ENCODE measurements at regions not wholly inside any gene's neighbourhood (a gene's known extent, or its start where the extent isn't known, plus 50 kb on each side); places are given as distances from the start of the nearest gene placed in this dataset.

DNA sequence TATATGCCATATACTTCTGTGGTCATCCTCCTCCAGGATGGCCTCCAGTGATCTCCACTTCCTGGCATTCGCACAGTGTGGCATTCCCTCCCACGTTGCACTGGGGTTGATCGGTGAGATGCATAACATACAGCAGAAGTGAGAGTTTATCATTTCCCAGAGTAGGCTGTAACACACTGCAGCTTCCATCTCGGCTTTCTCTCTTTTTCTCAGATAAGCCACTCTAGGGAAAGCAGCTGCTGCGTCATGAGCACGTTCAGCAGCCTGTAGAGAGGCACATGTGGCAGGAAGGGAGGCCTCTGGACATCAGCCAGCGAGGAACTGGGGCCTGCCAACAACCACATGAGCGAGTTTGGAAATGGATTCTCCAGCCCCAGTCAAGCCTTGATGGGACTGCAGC is 807.1 kb downstream of the DIAPH3 start:
- TF ChIP-seq, protein P1, sequence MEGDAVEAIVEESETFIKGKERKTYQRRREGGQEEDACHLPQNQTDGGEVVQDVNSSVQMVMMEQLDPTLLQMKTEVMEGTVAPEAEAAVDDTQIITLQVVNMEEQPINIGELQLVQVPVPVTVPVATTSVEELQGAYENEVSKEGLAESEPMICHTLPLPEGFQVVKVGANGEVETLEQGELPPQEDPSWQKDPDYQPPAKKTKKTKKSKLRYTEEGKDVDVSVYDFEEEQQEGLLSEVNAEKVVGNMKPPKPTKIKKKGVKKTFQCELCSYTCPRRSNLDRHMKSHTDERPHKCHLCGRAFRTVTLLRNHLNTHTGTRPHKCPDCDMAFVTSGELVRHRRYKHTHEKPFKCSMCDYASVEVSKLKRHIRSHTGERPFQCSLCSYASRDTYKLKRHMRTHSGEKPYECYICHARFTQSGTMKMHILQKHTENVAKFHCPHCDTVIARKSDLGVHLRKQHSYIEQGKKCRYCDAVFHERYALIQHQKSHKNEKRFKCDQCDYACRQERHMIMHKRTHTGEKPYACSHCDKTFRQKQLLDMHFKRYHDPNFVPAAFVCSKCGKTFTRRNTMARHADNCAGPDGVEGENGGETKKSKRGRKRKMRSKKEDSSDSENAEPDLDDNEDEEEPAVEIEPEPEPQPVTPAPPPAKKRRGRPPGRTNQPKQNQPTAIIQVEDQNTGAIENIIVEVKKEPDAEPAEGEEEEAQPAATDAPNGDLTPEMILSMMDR (IDR thresholded peaks at IDR 0.05) = no peak
- no peak overlapping the region for H3K4me3 ChIP-seq
- peaks cover 9% of the 10 kb centered on the region for H3K4me1 ChIP-seq
- H3K27me3 ChIP-seq = no peaks in the 10 kb centered on the region
- H3K36me3 ChIP-seq = no peaks in the 10 kb centered on the region
- ATAC-seq (peak; percentile 58), DNase-seq (peak; percentile 64)
- H3K27ac ChIP-seq = peak overlapping the region; percentile 32
- no peaks in the 10 kb centered on the region for H3K9me3 ChIP-seq
- intact Hi-C loops (cut with DNase I) = no loop called here

DNA sequence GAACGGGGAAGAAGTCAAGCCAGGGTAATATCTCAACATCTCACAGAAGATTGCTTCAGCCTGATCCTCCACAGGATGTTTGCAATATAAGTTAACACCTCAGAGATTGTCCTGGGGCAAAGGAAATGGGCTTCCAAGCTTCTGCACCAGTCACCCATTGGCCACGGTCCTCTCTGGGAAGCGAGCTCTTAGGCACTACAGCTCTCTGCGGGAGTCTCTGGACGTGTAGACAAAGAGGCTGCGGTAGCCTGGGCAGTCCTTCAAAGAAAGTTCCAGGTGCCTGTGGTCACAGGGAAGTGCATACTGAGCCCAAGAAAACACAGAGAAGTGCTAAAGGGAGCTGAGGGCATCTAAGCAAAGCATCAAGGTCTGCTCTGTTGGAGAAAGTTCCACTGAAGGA is 805.7 kb downstream of the DIAPH3 start:
- DNase-seq (no peak), ATAC-seq (peak; percentile 28)
- H3K4me1 ChIP-seq = peaks cover 9% of the 10 kb centered on the region
- no peaks in the 10 kb centered on the region for H3K9me3 ChIP-seq
- no peaks in the 10 kb centered on the region for H3K36me3 ChIP-seq
- H3K27ac ChIP-seq = no peak overlapping the region
- H3K27me3 ChIP-seq = no peaks in the 10 kb centered on the region
- TF ChIP-seq, protein P1 (IDR thresholded peaks at IDR 0.05) = no peak
- intact Hi-C loops (cut with DNase I) = no loop called here
- no peak overlapping the region for H3K4me3 ChIP-seq

DNA sequence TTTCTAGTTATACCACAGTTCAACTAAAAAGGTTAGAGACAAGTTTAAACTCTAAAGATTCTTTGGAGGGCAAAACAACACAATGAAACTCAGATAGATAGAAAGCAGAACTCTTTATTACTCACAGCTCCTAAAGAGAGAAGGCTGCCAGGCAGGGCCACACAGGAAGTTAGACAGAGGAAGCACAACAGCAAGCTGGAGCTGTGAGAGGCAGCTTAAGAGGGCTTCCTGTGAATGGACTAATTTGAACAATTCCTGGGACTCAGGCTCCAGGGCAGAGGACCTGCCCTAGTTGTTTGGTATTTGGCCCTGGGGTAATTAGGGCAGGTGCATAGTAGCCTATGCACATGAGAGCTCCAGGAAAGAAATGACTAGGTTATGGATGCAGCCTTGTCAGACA is 803.6 kb downstream of the DIAPH3 start:
- TF ChIP-seq, protein P1 (IDR thresholded peaks at IDR 0.05) = no peak

DNA sequence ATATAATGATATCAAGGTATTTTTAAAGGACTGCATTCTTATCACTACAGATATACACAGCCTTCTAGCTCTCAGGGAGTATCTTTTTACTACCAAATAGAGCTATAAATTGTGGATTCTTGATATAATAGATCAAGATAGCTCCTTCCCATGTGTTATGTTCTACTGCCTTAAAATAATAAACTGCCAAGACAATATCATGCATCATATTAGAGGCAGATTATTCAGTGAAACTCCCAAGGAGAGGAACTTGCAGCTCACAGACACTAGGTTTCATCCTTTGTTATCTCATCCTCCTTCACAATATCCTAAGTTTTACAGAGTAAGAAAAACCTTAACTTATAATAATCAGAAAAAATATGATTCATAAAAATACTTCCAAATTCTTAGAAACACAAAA is 802.8 kb downstream of the DIAPH3 start:
- Histone ChIP-seq H3K36me3 (no peaks in the 10 kb centered on the region), H3K4me3 (no peak overlapping the region), H3K9me3 (no peaks in the 10 kb centered on the region), H3K4me1 (peaks cover 9% of the 10 kb centered on the region), H3K27ac (no peak overlapping the region), H3K27me3 (no peaks in the 10 kb centered on the region)
- TF ChIP-seq, protein P1 (IDR thresholded peaks at IDR 0.05) = no peak
- no peak for ATAC-seq
- intact Hi-C loops (cut with DNase I) = no loop called here
- DNase-seq = no peak

More for the DNA sequence above, 803.6 kb downstream of the DIAPH3 start:
- intact Hi-C loops (cut with DNase I) = no loop called here
- H3K27me3 ChIP-seq = no peaks in the 10 kb centered on the region
- DNase-seq = no peak
- H3K27ac ChIP-seq = no peak overlapping the region
- H3K4me1 ChIP-seq = peaks cover 9% of the 10 kb centered on the region
- peak; percentile 50 for ATAC-seq
- H3K9me3 ChIP-seq = no peaks in the 10 kb centered on the region
- no peaks in the 10 kb centered on the region for H3K36me3 ChIP-seq
- H3K4me3 ChIP-seq = no peak overlapping the region

DNA sequence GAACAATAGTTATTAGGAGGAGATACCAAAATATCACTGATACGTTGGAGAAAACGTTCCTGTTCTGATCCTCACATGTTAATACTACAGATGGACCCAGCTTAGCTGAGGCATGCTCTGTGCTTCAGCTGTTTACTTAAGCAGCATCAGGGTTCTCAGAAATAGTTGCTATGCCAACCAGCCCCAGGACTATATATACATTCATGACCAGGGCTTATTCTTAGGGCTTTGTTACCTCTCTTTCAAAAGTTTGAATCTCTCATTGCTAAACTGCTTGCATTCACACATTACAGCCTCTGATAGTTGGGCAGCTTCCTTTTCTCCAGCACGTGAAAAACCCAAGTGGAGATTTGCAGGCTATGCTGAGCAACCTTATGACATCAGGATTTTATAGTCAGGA is 800.4 kb downstream of the DIAPH3 start:
- DNase-seq (no peak), ATAC-seq (no peak)
- H3K27me3 ChIP-seq = no peaks in the 10 kb centered on the region
- TF ChIP-seq, protein P1 (IDR thresholded peaks at IDR 0.05) = no peak
- peaks cover 13% of the 10 kb centered on the region for H3K4me1 ChIP-seq
- no peaks in the 10 kb centered on the region for H3K36me3 ChIP-seq
- H3K27ac ChIP-seq = no peak overlapping the region
- H3K4me3 ChIP-seq = no peak overlapping the region
- no peaks in the 10 kb centered on the region for H3K9me3 ChIP-seq
- intact Hi-C loops (cut with DNase I) = no loop called here

DNA sequence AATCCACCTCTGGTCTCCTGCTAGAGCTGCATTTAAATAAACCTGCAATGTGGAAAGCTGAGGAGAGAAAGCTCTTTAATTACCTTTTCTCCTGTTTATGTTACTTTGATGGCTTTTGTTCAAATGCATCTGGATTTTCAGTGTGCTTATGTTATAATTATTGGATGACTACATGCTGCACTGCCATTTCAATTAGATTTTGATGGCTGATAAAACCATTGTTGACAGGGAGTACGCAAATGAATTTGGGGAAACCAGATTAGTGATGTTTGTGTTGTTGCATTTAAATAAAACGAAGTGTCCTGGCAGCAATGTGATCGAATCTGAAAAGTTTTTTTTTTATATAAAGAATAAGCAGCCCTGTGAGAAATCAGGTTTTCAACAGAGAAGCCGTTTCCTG is 799.8 kb downstream of the DIAPH3 start:
- intact Hi-C loops (cut with DNase I) = no loop called here
- Histone ChIP-seq H3K27me3 (no peaks in the 10 kb centered on the region), H3K36me3 (no peaks in the 10 kb centered on the region), H3K27ac (no peak overlapping the region), H3K4me3 (no peak overlapping the region), H3K9me3 (no peaks in the 10 kb centered on the region), H3K4me1 (peaks cover 13% of the 10 kb centered on the region)
- no peak for DNase-seq
- ATAC-seq = no peak
- TF ChIP-seq, protein P1 (IDR thresholded peaks at IDR 0.05) = no peak

All from upper lobe of right lung (tissue), 1 donor.